Suprapubic skin (tissue), 3 donors: ENCODE measurements at regions not wholly inside any gene's neighbourhood (a gene's known extent, or its start where the extent isn't known, plus 50 kb on each side); places are given as distances from the start of the nearest gene placed in this dataset.

Experiments
- POLR2A ChIP-seq, 2 donors: fragments of 450-650 bp; IDR thresholded peaks; one replicate each; pipeline ENCODE4 v1.6.1; 2017; ENCODE audit warnings: antibody characterized with exemption in 2 of 2, mild to moderate bottlenecking in 2 of 2, moderate library complexity in 2 of 2
- TF ChIP-seq, protein P1 (sequence below), 2 donors: fragments of 200-600 bp in 1 of 2; fragments of 450-650 bp in 1 of 2; sonication (generic) in 1 of 2; IDR thresholded peaks; one replicate each; pipeline ENCODE4 v1.5.1; 2016 to 2019; ENCODE audit warnings: antibody characterized with exemption in 2 of 2, mild to moderate bottlenecking in 1 of 2, moderate library complexity in 1 of 2

DNA sequence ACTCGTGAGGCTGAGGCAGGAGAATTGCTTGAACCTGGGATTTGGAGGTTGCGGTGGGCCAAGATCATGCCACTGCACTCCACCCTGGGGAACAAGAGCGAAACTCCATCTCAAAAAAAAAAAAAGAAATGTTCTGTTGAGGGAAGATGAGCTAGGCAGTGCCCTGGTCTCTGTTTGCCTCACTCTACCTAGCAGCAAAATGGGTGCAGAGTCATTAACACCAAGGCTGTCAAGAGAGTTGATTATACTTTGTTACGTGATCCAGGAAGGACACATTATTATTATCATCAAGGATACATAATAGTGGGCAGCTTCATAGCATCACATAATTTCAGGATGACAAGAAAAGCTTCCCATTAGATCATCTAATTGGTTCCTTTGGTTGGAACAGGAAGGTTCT lies 84.3 kb upstream of the MAP1LC3B2 start:
- TF ChIP-seq, protein P1, sequence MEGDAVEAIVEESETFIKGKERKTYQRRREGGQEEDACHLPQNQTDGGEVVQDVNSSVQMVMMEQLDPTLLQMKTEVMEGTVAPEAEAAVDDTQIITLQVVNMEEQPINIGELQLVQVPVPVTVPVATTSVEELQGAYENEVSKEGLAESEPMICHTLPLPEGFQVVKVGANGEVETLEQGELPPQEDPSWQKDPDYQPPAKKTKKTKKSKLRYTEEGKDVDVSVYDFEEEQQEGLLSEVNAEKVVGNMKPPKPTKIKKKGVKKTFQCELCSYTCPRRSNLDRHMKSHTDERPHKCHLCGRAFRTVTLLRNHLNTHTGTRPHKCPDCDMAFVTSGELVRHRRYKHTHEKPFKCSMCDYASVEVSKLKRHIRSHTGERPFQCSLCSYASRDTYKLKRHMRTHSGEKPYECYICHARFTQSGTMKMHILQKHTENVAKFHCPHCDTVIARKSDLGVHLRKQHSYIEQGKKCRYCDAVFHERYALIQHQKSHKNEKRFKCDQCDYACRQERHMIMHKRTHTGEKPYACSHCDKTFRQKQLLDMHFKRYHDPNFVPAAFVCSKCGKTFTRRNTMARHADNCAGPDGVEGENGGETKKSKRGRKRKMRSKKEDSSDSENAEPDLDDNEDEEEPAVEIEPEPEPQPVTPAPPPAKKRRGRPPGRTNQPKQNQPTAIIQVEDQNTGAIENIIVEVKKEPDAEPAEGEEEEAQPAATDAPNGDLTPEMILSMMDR (IDR thresholded peaks at IDR 0.05) = no peak
- no peak for TF ChIP-seq POLR2A (IDR thresholded peaks at IDR 0.05)
